BLaER1 (cell line): ENCODE measurements at regions not wholly inside any gene's neighbourhood (a gene's known extent, or its start where the extent isn't known, plus 50 kb on each side); places are given as distances from the start of the nearest gene placed in this dataset.
"Not testable (repeated sequence)": the region's sequence is repeated elsewhere in the genome, so short reads cannot be mapped to it uniquely, and the experiment has no call there.

Experiments
- H3K27ac ChIP-seq: shearing (Covaris generic); formaldehyde crosslinking; 2 replicates; pipeline ENCODE4 v1.8.1; 2022
- H3K27me3 ChIP-seq: shearing (Covaris generic); formaldehyde crosslinking; 2 replicates; pipeline ENCODE4 v1.8.1; 2022
- H3K36me3 ChIP-seq: shearing (Covaris generic); formaldehyde crosslinking; 2 replicates; pipeline ENCODE4 v1.8.1; 2022
- H3K4me1 ChIP-seq: shearing (Covaris generic); formaldehyde crosslinking; 2 replicates; pipeline ENCODE4 v1.8.1; 2022
- H3K4me2 ChIP-seq: shearing (Covaris generic); formaldehyde crosslinking; 2 replicates; pipeline ENCODE4 v1.8.1; 2022
- H3K4me3 ChIP-seq: shearing (Covaris generic); formaldehyde crosslinking; 2 replicates; pipeline ENCODE4 v1.8.1; 2022
- H3K9ac ChIP-seq: shearing (Covaris generic); formaldehyde crosslinking; 2 replicates; pipeline ENCODE4 v1.8.1; 2022
- H3K9me3 ChIP-seq: shearing (Covaris generic); formaldehyde crosslinking; 2 replicates; pipeline ENCODE4 v1.8.1; 2022
- H4K20me1 ChIP-seq: shearing (Covaris generic); formaldehyde crosslinking; 2 replicates; pipeline ENCODE4 v1.8.1; 2022
- Cebpa-rat ChIP-seq: shearing (Covaris generic); IDR thresholded peaks from 2 replicates; pipeline ENCODE4 v1.8.1; 2022

- Histone ChIP-seq H3K4me3 (no peak overlapping the region), H3K36me3 (no peaks in the 10 kb centered on the region), H3K27me3 (no peaks in the 10 kb centered on the region), H3K9ac (no peak overlapping the region), H3K27ac (no peak overlapping the region), H4K20me1 (no peaks in the 10 kb centered on the region), H3K4me2 (no peak overlapping the region), H3K9me3 (no peaks in the 10 kb centered on the region), H3K4me1 (no peaks in the 10 kb centered on the region)
- no peak for TF ChIP-seq Cebpa-rat
Observed at GRCh38 chr4:128758314-128758922, 51.1 kb upstream of the JADE1 start.

DNA sequence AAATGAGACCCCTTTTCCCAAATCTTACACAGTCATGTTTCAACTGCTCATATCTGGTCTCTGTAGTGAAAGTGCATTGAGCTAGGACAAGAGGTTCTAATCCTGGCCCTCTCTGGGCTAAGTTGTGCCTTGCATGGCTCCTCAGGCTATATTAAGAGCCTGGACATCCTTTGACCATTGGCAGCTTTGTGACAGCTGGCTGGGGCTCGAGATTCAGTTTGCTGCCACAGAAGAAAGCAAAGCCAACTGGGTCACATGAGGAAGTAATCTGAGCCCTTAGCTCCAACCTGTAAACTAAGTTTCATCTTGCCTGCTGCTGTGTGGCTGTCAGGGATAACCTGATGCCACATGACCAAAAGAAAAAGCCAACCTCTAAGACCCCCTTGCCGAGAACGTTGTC is 51.8 kb upstream of the JADE1 start:
- Histone ChIP-seq H3K9me3 (no peaks in the 10 kb centered on the region), H4K20me1 (no peaks in the 10 kb centered on the region), H3K27me3 (no peaks in the 10 kb centered on the region), H3K9ac (no peak overlapping the region), H3K4me3 (no peak overlapping the region), H3K4me2 (no peak overlapping the region), H3K36me3 (no peaks in the 10 kb centered on the region), H3K27ac (no peak overlapping the region), H3K4me1 (no peaks in the 10 kb centered on the region)
- TF ChIP-seq Cebpa-rat = no peak

GRCh38 chr4:128751354-128751753 is 58.1 kb upstream of the JADE1 start:
- Histone ChIP-seq H3K4me2 (no peak overlapping the region), H3K9ac (no peak overlapping the region), H3K27ac (no peak overlapping the region), H3K27me3 (no peaks in the 10 kb centered on the region), H3K36me3 (no peaks in the 10 kb centered on the region), H3K4me3 (no peak overlapping the region), H3K4me1 (no peaks in the 10 kb centered on the region), H3K9me3 (no peaks in the 10 kb centered on the region), H4K20me1 (no peaks in the 10 kb centered on the region)
- no peak for TF ChIP-seq Cebpa-rat

GRCh38 chr4:128741748-128742147 is 67.8 kb upstream of the JADE1 start:
- not testable (repeated sequence) for H3K27ac ChIP-seq, H3K9ac ChIP-seq, H3K27me3 ChIP-seq, H3K4me3 ChIP-seq, H3K4me2 ChIP-seq, H3K36me3 ChIP-seq, H4K20me1 ChIP-seq, H3K4me1 ChIP-seq
- peaks cover 11% of the 10 kb centered on the region; the same call in 1 of the 2 replicates for H3K9me3 ChIP-seq

- Histone ChIP-seq H3K27ac (no peak overlapping the region), H4K20me1 (no peaks in the 10 kb centered on the region), H3K9ac (no peak overlapping the region), H3K27me3 (no peaks in the 10 kb centered on the region), H3K4me3 (no peak overlapping the region), H3K4me2 (no peak overlapping the region), H3K9me3 (peaks cover 10% of the 10 kb centered on the region; the same call in 1 of the 2 replicates), H3K4me1 (no peaks in the 10 kb centered on the region), H3K36me3 (no peaks in the 10 kb centered on the region)
- TF ChIP-seq Cebpa-rat = no peak
Observed at GRCh38 chr4:128737098-128737513, 72.4 kb upstream of the JADE1 start.

DNA sequence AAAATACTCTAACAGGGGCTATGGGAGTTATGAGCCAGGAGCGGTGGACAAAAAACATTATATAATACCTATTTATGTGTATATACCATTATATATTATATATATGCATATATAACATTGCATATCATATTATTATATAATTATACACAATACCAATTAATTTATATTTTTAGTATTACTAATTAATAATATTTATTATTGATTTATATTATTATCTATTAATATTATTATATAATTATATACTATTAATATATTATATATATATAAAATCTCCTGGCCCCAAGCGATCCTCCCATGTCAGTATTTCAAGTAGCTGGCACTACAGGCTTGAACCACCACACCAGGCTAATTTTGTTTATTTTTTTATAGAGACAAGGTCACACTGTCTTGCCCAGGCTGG is 73.8 kb upstream of the JADE1 start:
- Histone ChIP-seq H3K9me3 (no peaks in the 10 kb centered on the region), H3K27me3 (no peaks in the 10 kb centered on the region), H3K9ac (no peak overlapping the region), H3K36me3 (no peaks in the 10 kb centered on the region), H3K4me2 (no peak overlapping the region), H3K27ac (no peak overlapping the region), H3K4me3 (no peak overlapping the region), H4K20me1 (no peaks in the 10 kb centered on the region), H3K4me1 (no peaks in the 10 kb centered on the region)
- TF ChIP-seq Cebpa-rat = no peak

- no peaks in the 10 kb centered on the region for H3K9me3 ChIP-seq
- no peak overlapping the region for H3K9ac ChIP-seq
- no peaks in the 10 kb centered on the region for H3K4me1 ChIP-seq
- H3K36me3 ChIP-seq = no peaks in the 10 kb centered on the region
- H3K27ac ChIP-seq = no peak overlapping the region
- no peak overlapping the region for H3K4me3 ChIP-seq
- H3K27me3 ChIP-seq = no peaks in the 10 kb centered on the region
- no peak overlapping the region for H3K4me2 ChIP-seq
- no peaks in the 10 kb centered on the region for H4K20me1 ChIP-seq
- no peak for TF ChIP-seq Cebpa-rat
Observed at GRCh38 chr4:128728190-128728589, 81.3 kb upstream of the JADE1 start.

DNA sequence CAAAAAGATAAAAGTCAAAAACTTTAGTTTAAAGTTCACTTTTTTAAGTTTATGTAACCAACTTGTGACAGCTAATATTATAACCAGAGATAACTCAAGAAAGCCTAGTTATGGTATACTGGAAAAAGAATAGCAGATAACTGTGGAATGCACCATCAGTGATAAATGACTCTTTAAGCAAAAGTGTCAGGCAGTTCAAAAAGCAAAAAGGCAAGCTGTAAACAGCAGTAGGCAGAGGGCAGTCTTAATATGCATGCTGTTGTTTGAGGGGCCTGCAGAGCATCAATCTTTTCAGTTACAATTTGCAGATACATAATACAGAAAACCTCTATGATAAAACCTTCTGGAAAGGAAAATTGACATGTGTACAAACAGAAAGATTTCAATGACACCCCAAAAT is 81.8 kb upstream of the JADE1 start:
- no peaks in the 10 kb centered on the region for H4K20me1 ChIP-seq
- H3K27me3 ChIP-seq = no peaks in the 10 kb centered on the region
- no peak for TF ChIP-seq Cebpa-rat
- H3K36me3 ChIP-seq = no peaks in the 10 kb centered on the region
- no peak overlapping the region for H3K4me3 ChIP-seq
- no peaks in the 10 kb centered on the region for H3K4me1 ChIP-seq
- H3K9me3 ChIP-seq = no peaks in the 10 kb centered on the region
- H3K4me2 ChIP-seq = no peak overlapping the region
- H3K27ac ChIP-seq = no peak overlapping the region
- H3K9ac ChIP-seq = no peak overlapping the region

DNA sequence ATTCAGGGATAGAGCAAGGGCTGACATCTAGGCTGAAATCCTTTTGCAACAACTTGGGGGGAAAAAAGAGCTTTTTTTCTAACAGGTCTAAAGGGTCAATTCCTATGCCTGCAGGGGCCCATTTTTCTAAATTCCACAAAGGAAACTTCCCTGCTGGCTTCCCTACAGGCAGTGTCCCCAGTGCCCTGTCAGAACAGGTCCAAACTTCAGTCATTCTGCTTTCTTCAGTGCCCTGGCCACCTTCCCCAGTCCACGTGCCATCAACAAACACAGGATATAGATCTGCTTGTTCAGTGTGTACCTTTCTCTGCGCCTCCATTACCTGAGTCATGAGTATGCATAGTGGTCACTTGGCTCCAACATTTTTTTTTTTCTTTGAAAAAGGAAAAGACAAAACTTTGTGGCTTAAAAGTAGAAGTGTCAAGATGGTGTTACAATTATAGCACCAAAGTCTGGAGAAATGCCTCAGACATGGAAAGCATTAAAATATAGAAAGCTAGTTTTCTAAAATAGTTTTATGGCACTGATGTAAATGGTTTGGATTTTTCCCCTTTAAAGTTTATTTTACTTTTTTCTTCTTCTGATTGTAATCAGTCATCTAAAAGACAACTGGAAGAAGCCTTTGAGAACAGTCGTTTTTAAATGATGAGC is 84.0 kb upstream of the JADE1 start:
- H3K4me1 ChIP-seq = no peaks in the 10 kb centered on the region
- no peaks in the 10 kb centered on the region for H3K9me3 ChIP-seq
- H3K9ac ChIP-seq = no peak overlapping the region
- H3K4me3 ChIP-seq = no peak overlapping the region
- H3K36me3 ChIP-seq = no peaks in the 10 kb centered on the region
- no peak for TF ChIP-seq Cebpa-rat
- no peak overlapping the region for H3K27ac ChIP-seq
- H3K4me2 ChIP-seq = no peak overlapping the region
- H4K20me1 ChIP-seq = no peaks in the 10 kb centered on the region
- no peaks in the 10 kb centered on the region for H3K27me3 ChIP-seq

DNA sequence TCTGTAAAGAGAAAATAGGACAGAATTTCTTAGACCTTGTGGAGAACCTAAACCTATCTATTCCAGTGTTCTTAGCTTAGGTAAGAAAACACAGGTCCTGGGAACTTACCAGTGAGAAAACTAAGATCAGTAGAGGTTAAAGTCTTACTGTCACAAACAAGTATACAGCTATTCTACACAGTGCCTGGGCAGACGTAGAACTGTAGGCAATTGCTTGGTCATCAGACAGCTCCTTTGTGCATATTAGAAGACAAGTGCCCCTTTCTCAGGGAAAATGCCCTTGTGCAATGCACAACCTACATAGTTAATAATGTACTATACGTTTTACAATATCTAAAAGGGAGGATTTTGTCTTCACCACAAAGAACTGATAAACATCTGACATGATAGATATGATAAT is 86.6 kb upstream of the JADE1 start:
- Histone ChIP-seq H3K4me3 (no peak overlapping the region), H3K27me3 (no peaks in the 10 kb centered on the region), H3K4me2 (no peak overlapping the region), H3K9ac (no peak overlapping the region), H3K4me1 (no peaks in the 10 kb centered on the region), H4K20me1 (no peaks in the 10 kb centered on the region), H3K36me3 (no peaks in the 10 kb centered on the region), H3K27ac (no peak overlapping the region), H3K9me3 (no peaks in the 10 kb centered on the region)
- TF ChIP-seq Cebpa-rat = no peak

- no peak overlapping the region for H3K4me2 ChIP-seq
- H3K4me1 ChIP-seq = no peaks in the 10 kb centered on the region
- no peaks in the 10 kb centered on the region for H3K36me3 ChIP-seq
- H3K9ac ChIP-seq = no peak overlapping the region
- no peaks in the 10 kb centered on the region for H3K27me3 ChIP-seq
- no peaks in the 10 kb centered on the region for H4K20me1 ChIP-seq
- H3K9me3 ChIP-seq = no peaks in the 10 kb centered on the region
- no peak overlapping the region for H3K27ac ChIP-seq
- no peak overlapping the region for H3K4me3 ChIP-seq
- TF ChIP-seq Cebpa-rat = no peak
Observed at GRCh38 chr4:128721896-128722295, 87.6 kb upstream of the JADE1 start.
